ENCODE measurements at regions not wholly inside any gene's neighbourhood (a gene's known extent, or its start where the extent isn't known, plus 50 kb on each side); places are given as distances from the start of the nearest gene placed in this dataset.

DNA sequence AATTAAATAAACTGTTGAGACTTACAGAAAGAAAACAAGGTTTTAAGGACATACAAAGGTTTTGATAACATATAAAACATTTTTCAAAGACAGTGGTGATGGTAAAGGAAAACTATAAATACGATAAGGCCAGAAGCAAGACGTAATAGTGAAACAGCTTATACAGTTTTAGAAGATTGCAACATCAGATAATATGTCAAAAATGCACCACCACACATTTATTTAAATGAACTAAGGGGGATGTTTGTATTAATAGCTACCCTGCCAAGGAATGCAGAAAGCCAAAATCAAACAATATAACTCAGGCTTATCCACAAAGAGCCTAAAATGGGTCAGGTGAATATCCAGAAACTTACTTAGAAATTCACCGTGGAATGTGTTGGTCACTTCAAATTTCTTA is 981.6 kb upstream of the FAT3 start:
- H3K36me3 Mint-ChIP-seq, result no peaks in the 10 kb centered on the region
- TF ChIP-seq ZNF232 (CRISPR knock-in tag; IDR thresholded peaks at IDR 0.05) (no peak), PRRX2 (CRISPR knock-in tag; IDR thresholded peaks at IDR 0.05) (no peak), NR1H2 (CRISPR knock-in tag; IDR thresholded peaks at IDR 0.05) (no peak), FOXJ3 (CRISPR knock-in tag; IDR thresholded peaks at IDR 0.05; ENCODE audit: borderline replicate concordance) (no peak), KAT7 (CRISPR knock-in tag; IDR thresholded peaks at IDR 0.05; ENCODE audit: borderline replicate concordance) (no peak), SOX15 (CRISPR knock-in tag; IDR thresholded peaks at IDR 0.05) (no peak), EMX1 (CRISPR knock-in tag; IDR thresholded peaks at IDR 0.05) (no peak), ZNF671 (CRISPR knock-in tag; IDR thresholded peaks at IDR 0.05) (no peak), MYBL2 (CRISPR knock-in tag; IDR thresholded peaks at IDR 0.05) (no peak)
- TF ChIP-seq, protein P1, sequence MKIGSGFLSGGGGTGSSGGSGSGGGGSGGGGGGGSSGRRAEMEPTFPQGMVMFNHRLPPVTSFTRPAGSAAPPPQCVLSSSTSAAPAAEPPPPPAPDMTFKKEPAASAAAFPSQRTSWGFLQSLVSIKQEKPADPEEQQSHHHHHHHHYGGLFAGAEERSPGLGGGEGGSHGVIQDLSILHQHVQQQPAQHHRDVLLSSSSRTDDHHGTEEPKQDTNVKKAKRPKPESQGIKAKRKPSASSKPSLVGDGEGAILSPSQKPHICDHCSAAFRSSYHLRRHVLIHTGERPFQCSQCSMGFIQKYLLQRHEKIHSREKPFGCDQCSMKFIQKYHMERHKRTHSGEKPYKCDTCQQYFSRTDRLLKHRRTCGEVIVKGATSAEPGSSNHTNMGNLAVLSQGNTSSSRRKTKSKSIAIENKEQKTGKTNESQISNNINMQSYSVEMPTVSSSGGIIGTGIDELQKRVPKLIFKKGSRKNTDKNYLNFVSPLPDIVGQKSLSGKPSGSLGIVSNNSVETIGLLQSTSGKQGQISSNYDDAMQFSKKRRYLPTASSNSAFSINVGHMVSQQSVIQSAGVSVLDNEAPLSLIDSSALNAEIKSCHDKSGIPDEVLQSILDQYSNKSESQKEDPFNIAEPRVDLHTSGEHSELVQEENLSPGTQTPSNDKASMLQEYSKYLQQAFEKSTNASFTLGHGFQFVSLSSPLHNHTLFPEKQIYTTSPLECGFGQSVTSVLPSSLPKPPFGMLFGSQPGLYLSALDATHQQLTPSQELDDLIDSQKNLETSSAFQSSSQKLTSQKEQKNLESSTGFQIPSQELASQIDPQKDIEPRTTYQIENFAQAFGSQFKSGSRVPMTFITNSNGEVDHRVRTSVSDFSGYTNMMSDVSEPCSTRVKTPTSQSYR (CRISPR knock-in tag; IDR thresholded peaks at IDR 0.05), result no peak
- TF ChIP-seq, protein P2, sequence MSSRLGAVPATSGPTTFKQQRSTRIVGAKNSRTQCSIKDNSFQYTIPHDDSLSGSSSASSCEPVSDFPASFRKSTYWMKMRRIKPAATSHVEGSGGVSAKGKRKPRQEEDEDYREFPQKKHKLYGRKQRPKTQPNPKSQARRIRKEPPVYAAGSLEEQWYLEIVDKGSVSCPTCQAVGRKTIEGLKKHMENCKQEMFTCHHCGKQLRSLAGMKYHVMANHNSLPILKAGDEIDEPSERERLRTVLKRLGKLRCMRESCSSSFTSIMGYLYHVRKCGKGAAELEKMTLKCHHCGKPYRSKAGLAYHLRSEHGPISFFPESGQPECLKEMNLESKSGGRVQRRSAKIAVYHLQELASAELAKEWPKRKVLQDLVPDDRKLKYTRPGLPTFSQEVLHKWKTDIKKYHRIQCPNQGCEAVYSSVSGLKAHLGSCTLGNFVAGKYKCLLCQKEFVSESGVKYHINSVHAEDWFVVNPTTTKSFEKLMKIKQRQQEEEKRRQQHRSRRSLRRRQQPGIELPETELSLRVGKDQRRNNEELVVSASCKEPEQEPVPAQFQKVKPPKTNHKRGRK (CRISPR knock-in tag; IDR thresholded peaks at IDR 0.05; ENCODE audit: borderline replicate concordance), result no peak
- TF ChIP-seq, protein P3, sequence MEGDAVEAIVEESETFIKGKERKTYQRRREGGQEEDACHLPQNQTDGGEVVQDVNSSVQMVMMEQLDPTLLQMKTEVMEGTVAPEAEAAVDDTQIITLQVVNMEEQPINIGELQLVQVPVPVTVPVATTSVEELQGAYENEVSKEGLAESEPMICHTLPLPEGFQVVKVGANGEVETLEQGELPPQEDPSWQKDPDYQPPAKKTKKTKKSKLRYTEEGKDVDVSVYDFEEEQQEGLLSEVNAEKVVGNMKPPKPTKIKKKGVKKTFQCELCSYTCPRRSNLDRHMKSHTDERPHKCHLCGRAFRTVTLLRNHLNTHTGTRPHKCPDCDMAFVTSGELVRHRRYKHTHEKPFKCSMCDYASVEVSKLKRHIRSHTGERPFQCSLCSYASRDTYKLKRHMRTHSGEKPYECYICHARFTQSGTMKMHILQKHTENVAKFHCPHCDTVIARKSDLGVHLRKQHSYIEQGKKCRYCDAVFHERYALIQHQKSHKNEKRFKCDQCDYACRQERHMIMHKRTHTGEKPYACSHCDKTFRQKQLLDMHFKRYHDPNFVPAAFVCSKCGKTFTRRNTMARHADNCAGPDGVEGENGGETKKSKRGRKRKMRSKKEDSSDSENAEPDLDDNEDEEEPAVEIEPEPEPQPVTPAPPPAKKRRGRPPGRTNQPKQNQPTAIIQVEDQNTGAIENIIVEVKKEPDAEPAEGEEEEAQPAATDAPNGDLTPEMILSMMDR (IDR thresholded peaks at IDR 0.05), result no peak
- TF ChIP-seq, protein P4, sequence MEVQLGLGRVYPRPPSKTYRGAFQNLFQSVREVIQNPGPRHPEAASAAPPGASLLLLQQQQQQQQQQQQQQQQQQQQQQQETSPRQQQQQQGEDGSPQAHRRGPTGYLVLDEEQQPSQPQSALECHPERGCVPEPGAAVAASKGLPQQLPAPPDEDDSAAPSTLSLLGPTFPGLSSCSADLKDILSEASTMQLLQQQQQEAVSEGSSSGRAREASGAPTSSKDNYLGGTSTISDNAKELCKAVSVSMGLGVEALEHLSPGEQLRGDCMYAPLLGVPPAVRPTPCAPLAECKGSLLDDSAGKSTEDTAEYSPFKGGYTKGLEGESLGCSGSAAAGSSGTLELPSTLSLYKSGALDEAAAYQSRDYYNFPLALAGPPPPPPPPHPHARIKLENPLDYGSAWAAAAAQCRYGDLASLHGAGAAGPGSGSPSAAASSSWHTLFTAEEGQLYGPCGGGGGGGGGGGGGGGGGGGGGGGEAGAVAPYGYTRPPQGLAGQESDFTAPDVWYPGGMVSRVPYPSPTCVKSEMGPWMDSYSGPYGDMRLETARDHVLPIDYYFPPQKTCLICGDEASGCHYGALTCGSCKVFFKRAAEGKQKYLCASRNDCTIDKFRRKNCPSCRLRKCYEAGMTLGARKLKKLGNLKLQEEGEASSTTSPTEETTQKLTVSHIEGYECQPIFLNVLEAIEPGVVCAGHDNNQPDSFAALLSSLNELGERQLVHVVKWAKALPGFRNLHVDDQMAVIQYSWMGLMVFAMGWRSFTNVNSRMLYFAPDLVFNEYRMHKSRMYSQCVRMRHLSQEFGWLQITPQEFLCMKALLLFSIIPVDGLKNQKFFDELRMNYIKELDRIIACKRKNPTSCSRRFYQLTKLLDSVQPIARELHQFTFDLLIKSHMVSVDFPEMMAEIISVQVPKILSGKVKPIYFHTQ (CRISPR knock-in tag; IDR thresholded peaks at IDR 0.05), result no peak
- TF ChIP-seq, protein P5, sequence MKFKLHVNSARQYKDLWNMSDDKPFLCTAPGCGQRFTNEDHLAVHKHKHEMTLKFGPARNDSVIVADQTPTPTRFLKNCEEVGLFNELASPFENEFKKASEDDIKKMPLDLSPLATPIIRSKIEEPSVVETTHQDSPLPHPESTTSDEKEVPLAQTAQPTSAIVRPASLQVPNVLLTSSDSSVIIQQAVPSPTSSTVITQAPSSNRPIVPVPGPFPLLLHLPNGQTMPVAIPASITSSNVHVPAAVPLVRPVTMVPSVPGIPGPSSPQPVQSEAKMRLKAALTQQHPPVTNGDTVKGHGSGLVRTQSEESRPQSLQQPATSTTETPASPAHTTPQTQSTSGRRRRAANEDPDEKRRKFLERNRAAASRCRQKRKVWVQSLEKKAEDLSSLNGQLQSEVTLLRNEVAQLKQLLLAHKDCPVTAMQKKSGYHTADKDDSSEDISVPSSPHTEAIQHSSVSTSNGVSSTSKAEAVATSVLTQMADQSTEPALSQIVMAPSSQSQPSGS (CRISPR knock-in tag; IDR thresholded peaks at IDR 0.05; ENCODE audit: borderline replicate concordance, low read depth), result no peak
- TF ChIP-seq, protein P6, sequence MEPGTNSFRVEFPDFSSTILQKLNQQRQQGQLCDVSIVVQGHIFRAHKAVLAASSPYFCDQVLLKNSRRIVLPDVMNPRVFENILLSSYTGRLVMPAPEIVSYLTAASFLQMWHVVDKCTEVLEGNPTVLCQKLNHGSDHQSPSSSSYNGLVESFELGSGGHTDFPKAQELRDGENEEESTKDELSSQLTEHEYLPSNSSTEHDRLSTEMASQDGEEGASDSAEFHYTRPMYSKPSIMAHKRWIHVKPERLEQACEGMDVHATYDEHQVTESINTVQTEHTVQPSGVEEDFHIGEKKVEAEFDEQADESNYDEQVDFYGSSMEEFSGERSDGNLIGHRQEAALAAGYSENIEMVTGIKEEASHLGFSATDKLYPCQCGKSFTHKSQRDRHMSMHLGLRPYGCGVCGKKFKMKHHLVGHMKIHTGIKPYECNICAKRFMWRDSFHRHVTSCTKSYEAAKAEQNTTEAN (CRISPR knock-in tag; IDR thresholded peaks at IDR 0.05), result no peak
- TF ChIP-seq, protein P7, sequence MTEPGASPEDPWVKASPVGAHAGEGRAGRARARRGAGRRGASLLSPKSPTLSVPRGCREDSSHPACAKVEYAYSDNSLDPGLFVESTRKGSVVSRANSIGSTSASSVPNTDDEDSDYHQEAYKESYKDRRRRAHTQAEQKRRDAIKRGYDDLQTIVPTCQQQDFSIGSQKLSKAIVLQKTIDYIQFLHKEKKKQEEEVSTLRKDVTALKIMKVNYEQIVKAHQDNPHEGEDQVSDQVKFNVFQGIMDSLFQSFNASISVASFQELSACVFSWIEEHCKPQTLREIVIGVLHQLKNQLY (CRISPR knock-in tag; IDR thresholded peaks at IDR 0.05), result no peak
- TF ChIP-seq, protein P8, sequence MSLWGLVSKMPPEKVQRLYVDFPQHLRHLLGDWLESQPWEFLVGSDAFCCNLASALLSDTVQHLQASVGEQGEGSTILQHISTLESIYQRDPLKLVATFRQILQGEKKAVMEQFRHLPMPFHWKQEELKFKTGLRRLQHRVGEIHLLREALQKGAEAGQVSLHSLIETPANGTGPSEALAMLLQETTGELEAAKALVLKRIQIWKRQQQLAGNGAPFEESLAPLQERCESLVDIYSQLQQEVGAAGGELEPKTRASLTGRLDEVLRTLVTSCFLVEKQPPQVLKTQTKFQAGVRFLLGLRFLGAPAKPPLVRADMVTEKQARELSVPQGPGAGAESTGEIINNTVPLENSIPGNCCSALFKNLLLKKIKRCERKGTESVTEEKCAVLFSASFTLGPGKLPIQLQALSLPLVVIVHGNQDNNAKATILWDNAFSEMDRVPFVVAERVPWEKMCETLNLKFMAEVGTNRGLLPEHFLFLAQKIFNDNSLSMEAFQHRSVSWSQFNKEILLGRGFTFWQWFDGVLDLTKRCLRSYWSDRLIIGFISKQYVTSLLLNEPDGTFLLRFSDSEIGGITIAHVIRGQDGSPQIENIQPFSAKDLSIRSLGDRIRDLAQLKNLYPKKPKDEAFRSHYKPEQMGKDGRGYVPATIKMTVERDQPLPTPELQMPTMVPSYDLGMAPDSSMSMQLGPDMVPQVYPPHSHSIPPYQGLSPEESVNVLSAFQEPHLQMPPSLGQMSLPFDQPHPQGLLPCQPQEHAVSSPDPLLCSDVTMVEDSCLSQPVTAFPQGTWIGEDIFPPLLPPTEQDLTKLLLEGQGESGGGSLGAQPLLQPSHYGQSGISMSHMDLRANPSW (CRISPR knock-in tag; conservative IDR thresholded peaks at IDR 0.05; ENCODE audit: low read depth), result no peak
- no peak for ATAC-seq
- peaks cover 19% of the 10 kb centered on the region for H3K4me1 Mint-ChIP-seq
- ChIA-PET POLR2A (no interaction called here), CTCF (no interaction called here)
- no peak overlapping the region for H3K27ac Mint-ChIP-seq
- no peak overlapping the region for H3K4me3 Mint-ChIP-seq
- no peak for DNase-seq (ENCODE audit: low spot score)
- no peaks in the 10 kb centered on the region for H3K27me3 Mint-ChIP-seq (ENCODE audit: low read depth)
- H3K9me3 Mint-ChIP-seq, result no peaks in the 10 kb centered on the region
